Duodenal mucosa (tissue), 2 donors: ENCODE measurements at regions not wholly inside any gene's neighbourhood (a gene's known extent, or its start where the extent isn't known, plus 50 kb on each side); places are given as distances from the start of the nearest gene placed in this dataset.

Experiments
- H3K27ac ChIP-seq: one replicate; pipeline ENCODE4 v1.7.0; 2013; ENCODE audit warnings: low read depth, low read length
- H3K27me3 ChIP-seq, 2 donors: one replicate each; pipeline ENCODE4 v1.7.0; 2013; ENCODE audit warnings: low read length in 2 of 2, control low read depth in 1 of 2; ENCODE audit not compliant: insufficient read depth in 2 of 2, control insufficient read depth in 1 of 2
- H3K36me3 ChIP-seq, 2 donors: one replicate each; pipeline ENCODE4 v1.7.0; 2013; ENCODE audit warnings: low read length in 2 of 2, control low read depth in 1 of 2; ENCODE audit not compliant: insufficient read depth in 2 of 2, control insufficient read depth in 1 of 2
- H3K4me1 ChIP-seq, 2 donors: one replicate each; pipeline ENCODE4 v1.7.0; 2013; ENCODE audit warnings: low read length in 2 of 2, control low read depth in 1 of 2; ENCODE audit not compliant: insufficient read depth in 2 of 2, control insufficient read depth in 1 of 2
- H3K4me3 ChIP-seq, 2 donors: one replicate each; pipeline ENCODE4 v1.7.0; 2013; ENCODE audit warnings: low read length in 2 of 2, low read depth in 1 of 2
- H3K9ac ChIP-seq, 2 donors: one replicate each; pipeline ENCODE4 v1.7.0; 2013; ENCODE audit warnings: low read length in 2 of 2, low read depth in 1 of 2
- H3K9me3 ChIP-seq, 2 donors: one replicate each; pipeline ENCODE4 v1.7.0; 2013; ENCODE audit warnings: low read length in 2 of 2, control low read depth in 1 of 2; ENCODE audit not compliant: control insufficient read depth in 1 of 2

- no peaks in the 10 kb centered on the region for H3K4me1 ChIP-seq
- H3K4me3 ChIP-seq = no peak overlapping the region
- H3K9ac ChIP-seq = no peak overlapping the region
- H3K27ac ChIP-seq = no peak overlapping the region
- no peaks in the 10 kb centered on the region for H3K36me3 ChIP-seq
- H3K9me3 ChIP-seq = no peaks in the 10 kb centered on the region
- H3K27me3 ChIP-seq = no peaks in the 10 kb centered on the region
These were observed 177.3 kb upstream of the ARRDC4 start for GRCh38 chr15:97783240-97783639.

GRCh38 chr15:97786741-97787140 lies 173.8 kb upstream of the ARRDC4 start:
- Histone ChIP-seq H3K4me1 (no peaks in the 10 kb centered on the region), H3K9ac (no peak overlapping the region), H3K27me3 (no peaks in the 10 kb centered on the region)

GRCh38 chr15:97790180-97790579 lies 170.3 kb upstream of the ARRDC4 start:
- Histone ChIP-seq H3K4me3 (no peak overlapping the region), H3K9me3 (no peaks in the 10 kb centered on the region), H3K9ac (no peak overlapping the region), H3K27me3 (no peaks in the 10 kb centered on the region), H3K4me1 (no peaks in the 10 kb centered on the region), H3K36me3 (no peaks in the 10 kb centered on the region), H3K27ac (no peak overlapping the region)

More at GRCh38 chr15:97786741-97787140, 173.8 kb upstream of the ARRDC4 start:
- no peaks in the 10 kb centered on the region for H3K9me3 ChIP-seq
- no peaks in the 10 kb centered on the region for H3K36me3 ChIP-seq
- no peak overlapping the region for H3K27ac ChIP-seq
- H3K4me3 ChIP-seq = no peak overlapping the region

GRCh38 chr15:97791824-97792792 lies 168.4 kb upstream of the ARRDC4 start:
- Histone ChIP-seq H3K4me3 (no peak overlapping the region), H3K27me3 (no peaks in the 10 kb centered on the region), H3K9ac (no peak overlapping the region), H3K36me3 (no peaks in the 10 kb centered on the region), H3K4me1 (no peaks in the 10 kb centered on the region), H3K27ac (no peak overlapping the region), H3K9me3 (no peaks in the 10 kb centered on the region)

- Histone ChIP-seq H3K9ac (no peak overlapping the region), H3K36me3 (no peaks in the 10 kb centered on the region), H3K27ac (no peak overlapping the region), H3K4me1 (no peaks in the 10 kb centered on the region), H3K4me3 (no peak overlapping the region), H3K9me3 (no peaks in the 10 kb centered on the region), H3K27me3 (no peaks in the 10 kb centered on the region)
These were observed 155.6 kb upstream of the ARRDC4 start for GRCh38 chr15:97804950-97805349.

GRCh38 chr15:97806766-97807165 lies 153.7 kb upstream of the ARRDC4 start:
- Histone ChIP-seq H3K36me3 (no peaks in the 10 kb centered on the region), H3K9ac (no peak overlapping the region), H3K4me1 (no peaks in the 10 kb centered on the region), H3K9me3 (peaks cover 0 to 4% of the 10 kb centered on the region in 2 donors), H3K4me3 (no peak overlapping the region), H3K27me3 (no peaks in the 10 kb centered on the region), H3K27ac (no peak overlapping the region)

GRCh38 chr15:97815835-97816234 lies 144.7 kb upstream of the ARRDC4 start:
- Histone ChIP-seq H3K9ac (no peak overlapping the region), H3K27ac (no peak overlapping the region), H3K36me3 (no peaks in the 10 kb centered on the region), H3K4me3 (no peak overlapping the region), H3K9me3 (peaks cover 0 to 4% of the 10 kb centered on the region in 2 donors), H3K27me3 (no peaks in the 10 kb centered on the region), H3K4me1 (no peaks in the 10 kb centered on the region)

GRCh38 chr15:97817276-97817890 lies 143.1 kb upstream of the ARRDC4 start:
- H3K9me3 ChIP-seq = no peaks in the 10 kb centered on the region
- no peaks in the 10 kb centered on the region for H3K27me3 ChIP-seq
- no peak overlapping the region for H3K9ac ChIP-seq
- no peaks in the 10 kb centered on the region for H3K36me3 ChIP-seq
- H3K27ac ChIP-seq = no peak overlapping the region
- H3K4me3 ChIP-seq = no peak overlapping the region
- no peaks in the 10 kb centered on the region for H3K4me1 ChIP-seq

GRCh38 chr15:97836003-97836402 lies 124.5 kb upstream of the ARRDC4 start:
- H3K4me1 ChIP-seq = no peaks in the 10 kb centered on the region
- H3K9me3 ChIP-seq = peaks cover 0 to 7% of the 10 kb centered on the region in 2 donors
- H3K4me3 ChIP-seq = no peak overlapping the region
- no peak overlapping the region for H3K9ac ChIP-seq
- no peaks in the 10 kb centered on the region for H3K36me3 ChIP-seq
- H3K27me3 ChIP-seq = no peaks in the 10 kb centered on the region
- no peak overlapping the region for H3K27ac ChIP-seq

GRCh38 chr15:97837896-97838295 lies 122.6 kb upstream of the ARRDC4 start:
- Histone ChIP-seq H3K9ac (no peak overlapping the region), H3K4me3 (no peak overlapping the region), H3K36me3 (no peaks in the 10 kb centered on the region), H3K27me3 (no peaks in the 10 kb centered on the region), H3K4me1 (no peaks in the 10 kb centered on the region), H3K9me3 (peaks cover 0 to 7% of the 10 kb centered on the region in 2 donors), H3K27ac (no peak overlapping the region)
